Keratinocyte (primary cell): ENCODE measurements at regions not wholly inside any gene's neighbourhood (a gene's known extent, or its start where the extent isn't known, plus 50 kb on each side); places are given as distances from the start of the nearest gene placed in this dataset.
"Not testable (repeated sequence)": the region's sequence is repeated elsewhere in the genome, so short reads cannot be mapped to it uniquely, and the experiment has no call there.

Source experiments
- DNase-seq: peaks from one replicate; pipeline ENCODE4 v3.0.0-alpha.2; 2011; ENCODE audit warnings: low read depth, missing footprints, low spot score
- FAIRE-seq: peaks from 2 replicates; lab custom pipeline; 2011; peaks lifted over from hg19 to GRCh38; lab: Jason Lieb, UNC
- H2AFZ ChIP-seq: 2 replicates; pipeline ENCODE4 v1.6.0; 2012; ENCODE audit warnings: low read length, control low read depth, inconsistent platforms; ENCODE audit not compliant: control insufficient read depth
- H3K27ac ChIP-seq: 2 replicates; pipeline ENCODE4 v1.5.1; 2011; ENCODE audit warnings: low read length; ENCODE audit not compliant: control insufficient read depth, insufficient read depth
- H3K27me3 ChIP-seq: 3 replicates; pipeline ENCODE4 v1.6.0; 2011; ENCODE audit warnings: low read length; ENCODE audit not compliant: control insufficient read depth, insufficient read depth; ENCODE audit errors: extremely low read depth
- H3K36me3 ChIP-seq, 2 experiments: 2 replicates in 1 of 2; 3 replicates in 1 of 2; pipeline ENCODE4 v1.5.1; 2011; ENCODE audit warnings: low read length in 2 of 2, mild to moderate bottlenecking in 1 of 2; ENCODE audit not compliant: control insufficient read depth in 2 of 2, insufficient read depth in 2 of 2; ENCODE audit errors: extremely low read depth in 1 of 2
- H3K4me1 ChIP-seq: 3 replicates; pipeline ENCODE4 v1.5.1; 2011; ENCODE audit warnings: low read length; ENCODE audit not compliant: control insufficient read depth, insufficient read depth; ENCODE audit errors: extremely low read depth
- H3K4me2 ChIP-seq: 3 replicates; pipeline ENCODE4 v1.6.0; 2011; ENCODE audit warnings: low read depth, low read length; ENCODE audit not compliant: control insufficient read depth, insufficient read depth; ENCODE audit errors: extremely low read depth
- H3K4me3 ChIP-seq, 3 experiments: fragments of 200-600 bp in 1 of 3; sonication (generic) in 1 of 3; 2 replicates in 2 of 3; 3 replicates in 1 of 3; pipeline ENCODE4 v1.5.1; 2011 to 2016; ENCODE audit warnings: low read length in 3 of 3, mild to moderate bottlenecking in 3 of 3, control low read depth in 2 of 3, inconsistent platforms in 1 of 3, low read depth in 1 of 3, mixed read lengths in 1 of 3, mixed run types in 1 of 3, moderate library complexity in 1 of 3; ENCODE audit not compliant: control insufficient read depth in 2 of 3, insufficient read depth in 2 of 3; ENCODE audit errors: extremely low read depth in 1 of 3
- H3K79me2 ChIP-seq: 2 replicates; pipeline ENCODE4 v1.6.0; 2012; ENCODE audit warnings: low read length; ENCODE audit not compliant: control insufficient read depth, insufficient read depth
- H3K9ac ChIP-seq: 3 replicates; pipeline ENCODE4 v1.6.0; 2011; ENCODE audit warnings: low read length; ENCODE audit not compliant: control insufficient read depth, insufficient read depth; ENCODE audit errors: extremely low read depth
- H3K9me1 ChIP-seq: 3 replicates; pipeline ENCODE4 v1.6.0; 2011; ENCODE audit warnings: low read length; ENCODE audit not compliant: control insufficient read depth, insufficient read depth; ENCODE audit errors: extremely low read depth
- H3K9me3 ChIP-seq: 2 replicates; pipeline ENCODE4 v1.5.1; 2012; ENCODE audit warnings: low read depth, low read length; ENCODE audit not compliant: control insufficient read depth
- H4K20me1 ChIP-seq: 3 replicates; pipeline ENCODE4 v1.6.0; 2011; ENCODE audit warnings: low read length; ENCODE audit not compliant: control insufficient read depth, insufficient read depth; ENCODE audit errors: extremely low read depth
- EZH2 ChIP-seq: IDR thresholded peaks from one replicate; pipeline ENCODE4 v1.6.1; 2012; ENCODE audit warnings: inconsistent platforms, mild to moderate bottlenecking, low read length, moderate library complexity
- dilution Hi-C: fragments of 300-500 bp; cut with MboI; formaldehyde crosslinking; loops from one replicate; pipeline ENCODE4 v1.7.0; 2020; ENCODE audit warnings: low sequenced_read_pairs; ENCODE audit not compliant: extremely low pct_ligation_motif_present
- TF ChIP-seq, protein P1 (sequence below), 3 experiments: IDR thresholded peaks in 1 of 3; conservative IDR thresholded peaks in 1 of 3; optimal IDR thresholded peaks in 1 of 3; 2 replicates in 2 of 3; 3 replicates in 1 of 3; pipeline versions ENCODE3 to v1.5.1; 2011; ENCODE audit warnings: low read length in 3 of 3, mild to moderate bottlenecking in 3 of 3, moderate library complexity in 2 of 3, control low read depth in 1 of 3, inconsistent platforms in 1 of 3; ENCODE audit not compliant: insufficient read depth in 2 of 3; ENCODE audit errors: extremely low read depth in 1 of 3

DNA sequence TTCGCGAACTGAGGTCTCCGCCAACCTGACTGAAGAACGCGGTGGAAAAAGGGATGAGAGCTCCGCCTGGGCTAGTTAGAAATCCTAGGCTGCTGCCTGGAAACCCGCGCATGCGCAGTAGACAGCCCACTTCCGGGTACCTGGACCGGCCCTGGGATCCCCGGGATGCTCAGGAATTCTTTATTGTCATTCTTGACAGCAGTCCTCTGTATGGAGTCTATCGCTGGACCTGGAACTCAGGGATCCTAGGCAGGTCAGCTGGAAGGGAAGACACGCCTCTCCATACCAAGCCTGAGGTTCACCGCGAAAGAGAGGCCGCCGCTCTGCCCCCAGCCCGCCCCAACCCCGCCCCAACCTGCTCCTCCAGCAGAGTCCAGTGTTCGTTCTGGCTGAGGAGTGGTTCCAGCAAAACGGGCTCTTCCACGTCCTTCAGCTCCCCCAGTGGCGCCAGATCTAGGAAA lies 1379.2 kb upstream of the DEFB115 start:
- FAIRE-seq = no peak

DNA sequence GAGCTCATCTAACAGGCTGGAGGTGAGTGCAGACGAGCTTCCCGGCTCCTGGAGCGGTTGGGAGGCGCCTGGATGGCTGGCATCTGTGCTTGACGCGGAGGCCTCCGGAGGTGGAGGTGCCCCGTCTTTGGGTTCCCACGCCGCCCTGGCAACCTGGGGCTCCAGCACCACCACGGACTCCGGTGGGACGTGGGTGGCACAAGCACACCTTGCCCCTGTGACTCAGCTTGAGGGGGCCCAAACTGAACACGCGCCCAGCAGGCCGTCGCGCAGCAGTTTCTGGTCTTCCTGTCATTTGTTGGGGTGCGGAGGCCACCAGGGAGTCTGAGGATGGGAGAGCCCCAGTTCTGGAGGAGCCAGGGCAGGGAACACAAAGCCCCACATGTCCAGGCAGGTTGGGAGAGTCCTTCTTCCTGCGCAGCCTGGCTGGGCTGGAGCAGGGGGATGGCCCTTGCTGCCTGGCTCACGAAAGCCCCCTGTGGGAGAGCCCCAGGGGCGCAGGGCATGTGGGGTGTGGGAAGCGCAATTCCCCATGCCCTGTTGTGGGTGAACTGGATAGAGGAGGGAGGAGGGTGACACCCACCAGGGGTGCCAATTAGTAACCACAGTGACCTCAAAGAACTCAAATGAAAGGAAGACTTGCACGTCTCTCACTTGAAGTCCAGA lies 1378.6 kb upstream of the DEFB115 start:
- dilution Hi-C loops = loop anchor here (25.0 kb wide), 1 partner anchor 667 kb away; no protein-coding TSS in a partner anchor
- FAIRE-seq = no peak
- peaks cover 26% of the 10 kb centered on the region for H3K9me3 ChIP-seq

More for the DNA sequence above, 1379.2 kb upstream of the DEFB115 start:
- DNase-seq = no peak
- Histone ChIP-seq H3K4me3 (peak overlapping the region in 1 of 3 experiments; percentile 22), H3K9me1 (no peaks in the 10 kb centered on the region), H3K9ac (no peak overlapping the region), H3K9me3 (peaks cover 26% of the 10 kb centered on the region), H2AFZ (no peak overlapping the region), H3K79me2 (no peaks in the 10 kb centered on the region), H3K4me2 (no peak overlapping the region), H3K36me3 (no peaks in the 10 kb centered on the region), H3K4me1 (no peaks in the 10 kb centered on the region), H3K27ac (no peak overlapping the region), H3K27me3 (no peaks in the 10 kb centered on the region), H4K20me1 (no peaks in the 10 kb centered on the region)
- dilution Hi-C loops = loop anchor here (25.0 kb wide), 1 partner anchor 666 kb away; no protein-coding TSS in a partner anchor
- TF ChIP-seq, protein P1, sequence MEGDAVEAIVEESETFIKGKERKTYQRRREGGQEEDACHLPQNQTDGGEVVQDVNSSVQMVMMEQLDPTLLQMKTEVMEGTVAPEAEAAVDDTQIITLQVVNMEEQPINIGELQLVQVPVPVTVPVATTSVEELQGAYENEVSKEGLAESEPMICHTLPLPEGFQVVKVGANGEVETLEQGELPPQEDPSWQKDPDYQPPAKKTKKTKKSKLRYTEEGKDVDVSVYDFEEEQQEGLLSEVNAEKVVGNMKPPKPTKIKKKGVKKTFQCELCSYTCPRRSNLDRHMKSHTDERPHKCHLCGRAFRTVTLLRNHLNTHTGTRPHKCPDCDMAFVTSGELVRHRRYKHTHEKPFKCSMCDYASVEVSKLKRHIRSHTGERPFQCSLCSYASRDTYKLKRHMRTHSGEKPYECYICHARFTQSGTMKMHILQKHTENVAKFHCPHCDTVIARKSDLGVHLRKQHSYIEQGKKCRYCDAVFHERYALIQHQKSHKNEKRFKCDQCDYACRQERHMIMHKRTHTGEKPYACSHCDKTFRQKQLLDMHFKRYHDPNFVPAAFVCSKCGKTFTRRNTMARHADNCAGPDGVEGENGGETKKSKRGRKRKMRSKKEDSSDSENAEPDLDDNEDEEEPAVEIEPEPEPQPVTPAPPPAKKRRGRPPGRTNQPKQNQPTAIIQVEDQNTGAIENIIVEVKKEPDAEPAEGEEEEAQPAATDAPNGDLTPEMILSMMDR (optimal IDR thresholded peaks at IDR 0.05 in 1 of 3, IDR thresholded peaks at IDR 0.05 in 1 of 3, conservative IDR thresholded peaks at IDR 0.05 in 1 of 3; ENCODE audit: extremely low read depth in 1 of 3, insufficient read depth in 2 of 3, low read length in 3 of 3) = no peak
- no peak for TF ChIP-seq EZH2

DNA sequence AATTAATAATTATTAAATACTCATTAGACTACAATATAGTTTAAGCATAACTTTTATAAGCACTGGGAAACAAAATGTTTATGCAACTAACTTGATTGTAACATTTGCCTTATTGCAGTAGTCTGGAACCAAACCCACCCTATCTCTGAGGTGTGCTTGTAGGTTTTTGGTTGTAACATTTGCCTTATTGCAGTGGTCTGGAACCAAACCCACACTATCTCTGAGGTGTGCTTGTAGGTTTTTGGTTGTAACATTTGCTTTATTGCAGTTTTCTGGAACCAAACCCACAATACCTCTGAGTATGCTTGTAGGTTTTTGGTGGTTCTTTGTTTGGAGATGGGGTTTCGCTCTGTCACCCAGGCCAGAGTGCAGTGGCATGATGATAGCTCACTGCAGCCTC lies 1376.4 kb upstream of the DEFB115 start:
- H3K79me2 ChIP-seq, H3K9ac ChIP-seq, DNase-seq, H3K4me3 ChIP-seq, H3K4me1 ChIP-seq, FAIRE-seq, H3K9me1 ChIP-seq, H3K36me3 ChIP-seq, H3K27me3 ChIP-seq, H4K20me1 ChIP-seq, H3K4me2 ChIP-seq, H3K27ac ChIP-seq, H2AFZ ChIP-seq: not testable (repeated sequence)
- H3K9me3 ChIP-seq = peaks cover 21% of the 10 kb centered on the region
- dilution Hi-C loops = loop anchor here (25.0 kb wide), 1 partner anchor 669 kb away; no protein-coding TSS in a partner anchor

More for the DNA sequence above, 1378.6 kb upstream of the DEFB115 start:
- H3K36me3 ChIP-seq = no peaks in the 10 kb centered on the region
- H4K20me1 ChIP-seq = no peaks in the 10 kb centered on the region
- no peaks in the 10 kb centered on the region for H3K79me2 ChIP-seq
- no peak for DNase-seq
- H3K4me3 ChIP-seq = peak overlapping the region in 1 of 3 experiments; percentile 22
- no peaks in the 10 kb centered on the region for H3K27me3 ChIP-seq
- no peaks in the 10 kb centered on the region for H3K4me1 ChIP-seq
- no peaks in the 10 kb centered on the region for H3K9me1 ChIP-seq
- H3K27ac ChIP-seq = no peak overlapping the region
- no peak overlapping the region for H3K9ac ChIP-seq
- H2AFZ ChIP-seq = no peak overlapping the region
- no peak overlapping the region for H3K4me2 ChIP-seq
- no peak for TF ChIP-seq EZH2
- TF ChIP-seq, protein P1 (optimal IDR thresholded peaks at IDR 0.05 in 1 of 3, IDR thresholded peaks at IDR 0.05 in 1 of 3, conservative IDR thresholded peaks at IDR 0.05 in 1 of 3; ENCODE audit: extremely low read depth in 1 of 3, insufficient read depth in 2 of 3, low read length in 3 of 3) = no peak
